GM23338 (cell line): ENCODE measurements at regions not wholly inside any gene's neighbourhood (a gene's known extent, or its start where the extent isn't known, plus 50 kb on each side); places are given as distances from the start of the nearest gene placed in this dataset.

Experiments used
- ATAC-seq: fragments of 200-7000 bp; cut with Tn5 transposase; 3 replicates; pipeline ENCODE4 v1.9.1; 2020
- DNase-seq: peaks from one replicate; pipeline ENCODE4 v3.0.0-alpha.2; 2015; ENCODE audit warnings: low spot score
- H2AFZ ChIP-seq: fragments of 200-600 bp; sonication (generic); 2 replicates; pipeline ENCODE4 v1.8.0; 2016; ENCODE audit warnings: antibody characterized with exemption, mild to moderate bottlenecking, moderate library complexity
- H3F3A ChIP-seq: fragments of 200-600 bp; sonication (generic); replicated peaks from 2 replicates; pipeline ENCODE4 v1.8.0; 2017; ENCODE audit warnings: antibody characterized with exemption, mixed run types, low read depth
- H3K27ac ChIP-seq: fragments of 200-600 bp; sonication (generic); 2 replicates; pipeline ENCODE4 v1.6.1; 2016; ENCODE audit warnings: low read depth
- H3K27me3 ChIP-seq: fragments of 200-600 bp; sonication (generic); 2 replicates; pipeline ENCODE4 v1.8.0; 2016; ENCODE audit warnings: mild to moderate bottlenecking, mixed run types, moderate library complexity; ENCODE audit not compliant: insufficient read depth
- H3K36me3 ChIP-seq: fragments of 200-600 bp; sonication (generic); 2 replicates; pipeline ENCODE4 v1.8.0; 2016; ENCODE audit warnings: mild to moderate bottlenecking; ENCODE audit not compliant: insufficient read depth
- H3K4me1 ChIP-seq: fragments of 200-600 bp; sonication (generic); 2 replicates; pipeline ENCODE4 v1.8.0; 2016; ENCODE audit warnings: mild to moderate bottlenecking, moderate library complexity; ENCODE audit not compliant: insufficient read depth
- H3K4me2 ChIP-seq: fragments of 200-600 bp; sonication (generic); 2 replicates; pipeline ENCODE4 v1.7.1; 2017; ENCODE audit warnings: mixed run types
- H3K4me3 ChIP-seq: fragments of 200-600 bp; sonication (generic); 2 replicates; pipeline ENCODE4 v1.6.1; 2016; ENCODE audit warnings: mixed run types
- H3K79me2 ChIP-seq: fragments of 200-600 bp; sonication (generic); replicated peaks from 2 replicates; pipeline ENCODE4 v1.8.0; 2017; ENCODE audit warnings: mild to moderate bottlenecking; ENCODE audit not compliant: insufficient read depth
- H3K9me2 ChIP-seq: fragments of 200-600 bp; sonication (generic); 2 replicates; pipeline ENCODE4 v1.8.0; 2017; ENCODE audit not compliant: insufficient read depth
- H4K20me1 ChIP-seq: fragments of 200-600 bp; sonication (generic); replicated peaks from 2 replicates; pipeline ENCODE4 v1.8.0; 2017; ENCODE audit warnings: mild to moderate bottlenecking; ENCODE audit not compliant: insufficient read depth
- H3K27ac Mint-ChIP-seq: 2 replicates; pipeline ENCODE4 v1.8.0; 2020; ENCODE audit warnings: inconsistent platforms, mild to moderate bottlenecking, moderate library complexity, mixed read lengths
- H3K27me3 Mint-ChIP-seq: 3 replicates; pipeline ENCODE4 v1.8.0; 2022; ENCODE audit warnings: low read depth, mild to moderate bottlenecking, moderate library complexity, mixed read lengths, inconsistent platforms; ENCODE audit not compliant: insufficient read depth, poor library complexity
- H3K36me3 Mint-ChIP-seq: 3 replicates; pipeline ENCODE4 v1.8.0; 2021; ENCODE audit warnings: low read depth, mild to moderate bottlenecking, inconsistent platforms, moderate library complexity, mixed read lengths
- H3K4me1 Mint-ChIP-seq: 3 replicates; pipeline ENCODE4 v1.8.0; 2020; ENCODE audit warnings: mild to moderate bottlenecking, inconsistent platforms, mixed read lengths
- H3K4me3 Mint-ChIP-seq: 3 replicates; pipeline ENCODE4 v1.8.0; 2021; ENCODE audit warnings: moderate library complexity, mild to moderate bottlenecking, inconsistent platforms, mixed read lengths
- H3K9me3 Mint-ChIP-seq: 3 replicates; pipeline ENCODE4 v1.8.0; 2020; ENCODE audit warnings: moderate library complexity, mild to moderate bottlenecking, inconsistent platforms, mixed read lengths
- CREB1 ChIP-seq: fragments of 250-450 bp; sonication (Bioruptor Pico); IDR thresholded peaks from 2 replicates; pipeline ENCODE4 v1.5.0; 2020; ENCODE audit warnings: low read depth, mild to moderate bottlenecking, moderate library complexity
- CTCF ChIP-seq, 2 experiments: fragments of 200-600 bp in 1 of 2; sonication (generic) in 1 of 2; conservative IDR thresholded peaks; 2 replicates each; pipeline versions ENCODE4 v1.5.1 to v1.6.1; 2016 to 2017; ENCODE audit warnings: antibody characterized with exemption in 2 of 2, low read depth in 2 of 2, mild to moderate bottlenecking in 2 of 2, moderate library complexity in 1 of 2
- ETS1 ChIP-seq: IDR thresholded peaks from 2 replicates; pipeline ENCODE4 v1.6.1; 2016; ENCODE audit warnings: antibody characterized with exemption
- POLR2AphosphoS5 ChIP-seq: IDR thresholded peaks from 2 replicates; pipeline ENCODE4 v1.6.1; 2016; ENCODE audit warnings: antibody characterized with exemption, low read depth
- STAT1 ChIP-seq: IDR thresholded peaks from one replicate; pipeline ENCODE4 v1.6.1; 2016; ENCODE audit warnings: antibody characterized with exemption; ENCODE audit not compliant: unreplicated experiment
- ZNF114 ChIP-seq: fragments of 250-450 bp; sonication (Bioruptor Pico); IDR thresholded peaks from 2 replicates; pipeline ENCODE4 v1.5.0; 2020; ENCODE audit warnings: mild to moderate bottlenecking, moderate library complexity
- ZNF331 ChIP-seq: fragments of 250-450 bp; sonication (Bioruptor Pico); IDR thresholded peaks from 2 replicates; pipeline ENCODE4 v1.5.0; 2020; ENCODE audit warnings: low read depth, mild to moderate bottlenecking, moderate library complexity
- TF ChIP-seq, protein P1 (sequence below): IDR thresholded peaks from one replicate; pipeline ENCODE4 v1.6.1; 2018; ENCODE audit warnings: antibody characterized with exemption; ENCODE audit not compliant: unreplicated experiment

- TF ChIP-seq ETS1 = no peak
These were observed 156.5 kb upstream of the PPP2R2D start (continued) for GRCh38 chr10:131744346-131744745.

DNA sequence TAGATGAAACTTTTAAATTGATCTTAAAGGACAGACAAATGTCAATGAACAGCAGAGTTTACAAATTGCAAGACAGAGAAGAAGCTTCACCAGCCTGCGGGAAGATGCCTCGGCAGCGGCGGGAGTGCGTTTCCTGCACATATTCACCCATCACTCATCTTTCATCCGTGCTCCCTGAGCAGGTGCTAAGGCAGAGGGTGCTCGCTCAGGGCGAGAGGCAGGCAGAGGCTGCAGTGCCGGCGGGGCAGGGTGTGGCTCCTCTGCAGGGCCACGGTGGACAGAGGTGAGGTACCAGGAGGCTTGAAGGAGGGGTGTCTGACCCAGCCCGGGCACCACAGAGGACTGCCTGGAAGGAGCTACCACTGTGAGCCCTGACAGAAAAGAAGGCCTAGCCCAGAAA is 155.2 kb upstream of the PPP2R2D start:
- no peak overlapping the region for H3K4me2 ChIP-seq
- no peaks in the 10 kb centered on the region for H3K4me1 ChIP-seq
- Mint-ChIP-seq H3K9me3 (no peaks in the 10 kb centered on the region), H3K27ac (no peak overlapping the region), H3K27me3 (peaks cover 10% of the 10 kb centered on the region), H3K4me1 (peaks cover 30% of the 10 kb centered on the region), H3K36me3 (no peaks in the 10 kb centered on the region; the same call in 2 of the 3 replicates), H3K4me3 (no peak overlapping the region)
- H3K27me3 ChIP-seq = no peaks in the 10 kb centered on the region
- ATAC-seq = no peak
- H2AFZ ChIP-seq = no peak overlapping the region
- H3F3A ChIP-seq = no peaks in the 10 kb centered on the region
- H3K36me3 ChIP-seq = no peaks in the 10 kb centered on the region
- no peaks in the 10 kb centered on the region for H3K9me2 ChIP-seq
- TF ChIP-seq ZNF114 (CRISPR knock-in tag) = no peak
- TF ChIP-seq, protein P1, sequence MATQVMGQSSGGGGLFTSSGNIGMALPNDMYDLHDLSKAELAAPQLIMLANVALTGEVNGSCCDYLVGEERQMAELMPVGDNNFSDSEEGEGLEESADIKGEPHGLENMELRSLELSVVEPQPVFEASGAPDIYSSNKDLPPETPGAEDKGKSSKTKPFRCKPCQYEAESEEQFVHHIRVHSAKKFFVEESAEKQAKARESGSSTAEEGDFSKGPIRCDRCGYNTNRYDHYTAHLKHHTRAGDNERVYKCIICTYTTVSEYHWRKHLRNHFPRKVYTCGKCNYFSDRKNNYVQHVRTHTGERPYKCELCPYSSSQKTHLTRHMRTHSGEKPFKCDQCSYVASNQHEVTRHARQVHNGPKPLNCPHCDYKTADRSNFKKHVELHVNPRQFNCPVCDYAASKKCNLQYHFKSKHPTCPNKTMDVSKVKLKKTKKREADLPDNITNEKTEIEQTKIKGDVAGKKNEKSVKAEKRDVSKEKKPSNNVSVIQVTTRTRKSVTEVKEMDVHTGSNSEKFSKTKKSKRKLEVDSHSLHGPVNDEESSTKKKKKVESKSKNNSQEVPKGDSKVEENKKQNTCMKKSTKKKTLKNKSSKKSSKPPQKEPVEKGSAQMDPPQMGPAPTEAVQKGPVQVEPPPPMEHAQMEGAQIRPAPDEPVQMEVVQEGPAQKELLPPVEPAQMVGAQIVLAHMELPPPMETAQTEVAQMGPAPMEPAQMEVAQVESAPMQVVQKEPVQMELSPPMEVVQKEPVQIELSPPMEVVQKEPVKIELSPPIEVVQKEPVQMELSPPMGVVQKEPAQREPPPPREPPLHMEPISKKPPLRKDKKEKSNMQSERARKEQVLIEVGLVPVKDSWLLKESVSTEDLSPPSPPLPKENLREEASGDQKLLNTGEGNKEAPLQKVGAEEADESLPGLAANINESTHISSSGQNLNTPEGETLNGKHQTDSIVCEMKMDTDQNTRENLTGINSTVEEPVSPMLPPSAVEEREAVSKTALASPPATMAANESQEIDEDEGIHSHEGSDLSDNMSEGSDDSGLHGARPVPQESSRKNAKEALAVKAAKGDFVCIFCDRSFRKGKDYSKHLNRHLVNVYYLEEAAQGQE = no peak
- TF ChIP-seq CTCF (conservative IDR thresholded peaks at IDR 0.05; ENCODE audit: low read depth in 2 of 2) = no peak
- no peak for TF ChIP-seq STAT1
- H3K79me2 ChIP-seq = no peaks in the 10 kb centered on the region
- no peak overlapping the region for H3K4me3 ChIP-seq
- H3K27ac ChIP-seq = no peak overlapping the region
- no peaks in the 10 kb centered on the region for H4K20me1 ChIP-seq
- no peak for DNase-seq

- no peaks in the 10 kb centered on the region for H3F3A ChIP-seq
- H4K20me1 ChIP-seq = no peaks in the 10 kb centered on the region
- no peak overlapping the region for H3K4me2 ChIP-seq
- peaks cover 30% of the 10 kb centered on the region for H3K4me1 Mint-ChIP-seq
- peaks cover 10% of the 10 kb centered on the region for H3K27me3 Mint-ChIP-seq
- DNase-seq = no peak
- H3K27me3 ChIP-seq = no peaks in the 10 kb centered on the region
- ATAC-seq = no peak
- H3K27ac Mint-ChIP-seq = no peak overlapping the region
- no peak overlapping the region for H3K27ac ChIP-seq
- H3K9me3 Mint-ChIP-seq = no peaks in the 10 kb centered on the region
- no peak overlapping the region for H3K4me3 ChIP-seq
- H3K36me3 Mint-ChIP-seq = no peaks in the 10 kb centered on the region; the same call in 2 of the 3 replicates
- no peaks in the 10 kb centered on the region for H3K4me1 ChIP-seq
- H3K9me2 ChIP-seq = no peaks in the 10 kb centered on the region
- no peaks in the 10 kb centered on the region for H3K36me3 ChIP-seq
- no peak overlapping the region for H2AFZ ChIP-seq
- no peak overlapping the region for H3K4me3 Mint-ChIP-seq
- H3K79me2 ChIP-seq = no peaks in the 10 kb centered on the region
- no peak for TF ChIP-seq STAT1
- no peak for TF ChIP-seq ZNF331 (CRISPR knock-in tag)
- no peak for TF ChIP-seq CREB1 (CRISPR knock-in tag)
- no peak for TF ChIP-seq POLR2AphosphoS5
These were observed 154.5 kb upstream of the PPP2R2D start for GRCh38 chr10:131746241-131746711.
